K562 (cell line): ENCODE measurements at regions not wholly inside any gene's neighbourhood (a gene's known extent, or its start where the extent isn't known, plus 50 kb on each side); places are given as distances from the start of the nearest gene placed in this dataset.

Experiments used
- CREB1 ChIP-seq, 2 experiments: sonication (generic) in 1 of 2; formaldehyde crosslinking in 1 of 2; IDR thresholded peaks; 2 replicates each; pipeline versions ENCODE4 v1.6.1 to v1.8.0; 2012 to 2022; ENCODE audit warnings: inconsistent platforms in 1 of 2, mild to moderate bottlenecking in 1 of 2, missing genetic modification reagents in 1 of 2, moderate library complexity in 1 of 2
- POLR2G ChIP-seq: fragments of 200-400 bp; formaldehyde crosslinking; IDR thresholded peaks from 2 replicates; pipeline ENCODE4 v1.6.1; 2017; ENCODE audit warnings: low read depth, mild to moderate bottlenecking, antibody characterized with exemption, low read length, moderate library complexity
- PTTG1 ChIP-seq: fragments of 450-650 bp; IDR thresholded peaks from 2 replicates; pipeline ENCODE4 v1.6.1; 2016; ENCODE audit warnings: low read depth, mild to moderate bottlenecking, missing genetic modification characterization, missing compliant biosample characterization
- RFX5 ChIP-seq: IDR thresholded peaks from 2 replicates; pipeline ENCODE4 v1.6.1; 2011; ENCODE audit warnings: low read depth, mild to moderate bottlenecking, improper control_type of control experiment, low read length
- SMAD2 ChIP-seq: fragments of 150-350 bp; IDR thresholded peaks from 2 replicates; pipeline ENCODE4 v1.6.1; 2014; ENCODE audit warnings: low read depth, mild to moderate bottlenecking, low read length
- ZFPM2 ChIP-seq: fragments of 250-450 bp; sonication (Bioruptor Pico); IDR thresholded peaks from 2 replicates; pipeline ENCODE4 v1.5.1; 2022; ENCODE audit warnings: mild to moderate bottlenecking
- ZKSCAN1 ChIP-seq: fragments of 150-350 bp; IDR thresholded peaks from 2 replicates; pipeline ENCODE4 v1.6.1; 2016; ENCODE audit warnings: low read depth, low read length
- ZNF232 ChIP-seq: sonication (generic); formaldehyde crosslinking; IDR thresholded peaks from 2 replicates; pipeline ENCODE4 v1.8.0; 2022; ENCODE audit warnings: mild to moderate bottlenecking, missing genetic modification reagents
- ZNF41 ChIP-seq: fragments of 250-450 bp; sonication (Bioruptor Pico); conservative IDR thresholded peaks from 2 replicates; pipeline ENCODE4 v1.4.0; 2020; ENCODE audit warnings: mild to moderate bottlenecking
- TF ChIP-seq, protein P1 (sequence below): sonication (generic); formaldehyde crosslinking; IDR thresholded peaks from 2 replicates; pipeline ENCODE4 v1.5.0; 2020; ENCODE audit warnings: missing genetic modification reagents
- TF ChIP-seq, protein P2 (sequence below): sonication (generic); formaldehyde crosslinking; IDR thresholded peaks from 2 replicates; pipeline ENCODE4 v1.8.0; 2022; ENCODE audit warnings: mild to moderate bottlenecking, missing genetic modification reagents
- TF ChIP-seq, protein P3 (sequence below): fragments of 150-350 bp; conservative IDR thresholded peaks from 2 replicates; pipeline ENCODE4 v1.6.1; 2014; ENCODE audit warnings: low read length
- TF ChIP-seq, protein P4 (sequence below): fragments of 250-450 bp; sonication (Bioruptor Pico); IDR thresholded peaks from 2 replicates; pipeline ENCODE4 v1.5.1; 2021; ENCODE audit warnings: mild to moderate bottlenecking
- TF ChIP-seq, protein P5 (sequence below): sonication (generic); formaldehyde crosslinking; IDR thresholded peaks from 2 replicates; pipeline ENCODE4 v1.8.1; 2023; ENCODE audit warnings: mild to moderate bottlenecking, missing genetic modification reagents

DNA sequence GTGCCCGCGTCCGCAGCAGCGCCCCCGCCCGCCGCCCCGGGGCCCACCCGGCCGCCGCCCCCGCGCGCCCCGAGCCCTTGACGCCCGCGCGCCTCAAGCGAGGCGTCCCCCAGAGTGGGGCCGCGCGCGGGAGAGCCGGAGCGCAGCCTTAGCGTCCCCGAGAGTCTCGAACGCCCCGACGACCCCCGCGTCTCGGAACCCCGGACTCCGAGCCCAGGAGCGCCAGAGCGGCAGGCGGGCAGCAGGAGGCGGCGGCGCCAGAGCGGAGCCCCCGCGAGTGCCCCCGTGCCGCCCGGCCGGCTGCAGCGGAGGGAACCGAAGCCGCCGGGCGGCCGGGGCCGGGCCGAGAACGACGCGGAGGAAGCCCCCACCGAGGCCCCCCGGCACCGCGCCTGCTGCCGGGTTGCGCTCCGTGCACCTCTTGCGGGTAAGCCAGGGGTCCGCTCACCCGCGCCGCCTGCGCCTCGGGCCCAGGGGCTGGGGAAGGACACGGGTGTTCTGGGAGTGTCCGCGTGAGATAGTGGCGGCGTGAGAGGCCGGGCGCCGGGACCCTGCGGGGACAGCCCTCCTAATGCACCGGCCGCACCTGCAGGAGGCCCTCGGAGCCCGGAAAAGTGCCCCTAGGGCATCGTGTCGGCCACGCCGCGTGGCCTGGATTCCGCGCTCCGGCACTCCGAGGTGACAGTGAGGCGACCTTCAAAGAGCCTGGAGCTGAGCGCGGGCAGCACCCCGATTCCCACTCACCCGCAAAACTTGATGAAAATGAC lies 52.0 kb upstream of the ULK4 start (continued):
- TF ChIP-seq, protein P1, sequence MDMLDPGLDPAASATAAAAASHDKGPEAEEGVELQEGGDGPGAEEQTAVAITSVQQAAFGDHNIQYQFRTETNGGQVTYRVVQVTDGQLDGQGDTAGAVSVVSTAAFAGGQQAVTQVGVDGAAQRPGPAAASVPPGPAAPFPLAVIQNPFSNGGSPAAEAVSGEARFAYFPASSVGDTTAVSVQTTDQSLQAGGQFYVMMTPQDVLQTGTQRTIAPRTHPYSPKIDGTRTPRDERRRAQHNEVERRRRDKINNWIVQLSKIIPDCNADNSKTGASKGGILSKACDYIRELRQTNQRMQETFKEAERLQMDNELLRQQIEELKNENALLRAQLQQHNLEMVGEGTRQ (CRISPR knock-in tag) = no peak
- TF ChIP-seq, protein P2, sequence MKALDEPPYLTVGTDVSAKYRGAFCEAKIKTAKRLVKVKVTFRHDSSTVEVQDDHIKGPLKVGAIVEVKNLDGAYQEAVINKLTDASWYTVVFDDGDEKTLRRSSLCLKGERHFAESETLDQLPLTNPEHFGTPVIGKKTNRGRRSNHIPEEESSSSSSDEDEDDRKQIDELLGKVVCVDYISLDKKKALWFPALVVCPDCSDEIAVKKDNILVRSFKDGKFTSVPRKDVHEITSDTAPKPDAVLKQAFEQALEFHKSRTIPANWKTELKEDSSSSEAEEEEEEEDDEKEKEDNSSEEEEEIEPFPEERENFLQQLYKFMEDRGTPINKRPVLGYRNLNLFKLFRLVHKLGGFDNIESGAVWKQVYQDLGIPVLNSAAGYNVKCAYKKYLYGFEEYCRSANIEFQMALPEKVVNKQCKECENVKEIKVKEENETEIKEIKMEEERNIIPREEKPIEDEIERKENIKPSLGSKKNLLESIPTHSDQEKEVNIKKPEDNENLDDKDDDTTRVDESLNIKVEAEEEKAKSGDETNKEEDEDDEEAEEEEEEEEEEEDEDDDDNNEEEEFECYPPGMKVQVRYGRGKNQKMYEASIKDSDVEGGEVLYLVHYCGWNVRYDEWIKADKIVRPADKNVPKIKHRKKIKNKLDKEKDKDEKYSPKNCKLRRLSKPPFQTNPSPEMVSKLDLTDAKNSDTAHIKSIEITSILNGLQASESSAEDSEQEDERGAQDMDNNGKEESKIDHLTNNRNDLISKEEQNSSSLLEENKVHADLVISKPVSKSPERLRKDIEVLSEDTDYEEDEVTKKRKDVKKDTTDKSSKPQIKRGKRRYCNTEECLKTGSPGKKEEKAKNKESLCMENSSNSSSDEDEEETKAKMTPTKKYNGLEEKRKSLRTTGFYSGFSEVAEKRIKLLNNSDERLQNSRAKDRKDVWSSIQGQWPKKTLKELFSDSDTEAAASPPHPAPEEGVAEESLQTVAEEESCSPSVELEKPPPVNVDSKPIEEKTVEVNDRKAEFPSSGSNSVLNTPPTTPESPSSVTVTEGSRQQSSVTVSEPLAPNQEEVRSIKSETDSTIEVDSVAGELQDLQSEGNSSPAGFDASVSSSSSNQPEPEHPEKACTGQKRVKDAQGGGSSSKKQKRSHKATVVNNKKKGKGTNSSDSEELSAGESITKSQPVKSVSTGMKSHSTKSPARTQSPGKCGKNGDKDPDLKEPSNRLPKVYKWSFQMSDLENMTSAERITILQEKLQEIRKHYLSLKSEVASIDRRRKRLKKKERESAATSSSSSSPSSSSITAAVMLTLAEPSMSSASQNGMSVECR (CRISPR knock-in tag) = peak; percentile 83
- TF ChIP-seq, protein P3, sequence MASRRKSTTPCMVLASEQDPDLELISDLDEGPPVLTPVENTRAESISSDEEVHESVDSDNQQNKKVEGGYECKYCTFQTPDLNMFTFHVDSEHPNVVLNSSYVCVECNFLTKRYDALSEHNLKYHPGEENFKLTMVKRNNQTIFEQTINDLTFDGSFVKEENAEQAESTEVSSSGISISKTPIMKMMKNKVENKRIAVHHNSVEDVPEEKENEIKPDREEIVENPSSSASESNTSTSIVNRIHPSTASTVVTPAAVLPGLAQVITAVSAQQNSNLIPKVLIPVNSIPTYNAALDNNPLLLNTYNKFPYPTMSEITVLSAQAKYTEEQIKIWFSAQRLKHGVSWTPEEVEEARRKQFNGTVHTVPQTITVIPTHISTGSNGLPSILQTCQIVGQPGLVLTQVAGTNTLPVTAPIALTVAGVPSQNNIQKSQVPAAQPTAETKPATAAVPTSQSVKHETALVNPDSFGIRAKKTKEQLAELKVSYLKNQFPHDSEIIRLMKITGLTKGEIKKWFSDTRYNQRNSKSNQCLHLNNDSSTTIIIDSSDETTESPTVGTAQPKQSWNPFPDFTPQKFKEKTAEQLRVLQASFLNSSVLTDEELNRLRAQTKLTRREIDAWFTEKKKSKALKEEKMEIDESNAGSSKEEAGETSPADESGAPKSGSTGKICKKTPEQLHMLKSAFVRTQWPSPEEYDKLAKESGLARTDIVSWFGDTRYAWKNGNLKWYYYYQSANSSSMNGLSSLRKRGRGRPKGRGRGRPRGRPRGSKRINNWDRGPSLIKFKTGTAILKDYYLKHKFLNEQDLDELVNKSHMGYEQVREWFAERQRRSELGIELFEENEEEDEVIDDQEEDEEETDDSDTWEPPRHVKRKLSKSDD = no peak
- TF ChIP-seq SMAD2 (no peak), ZNF41 (CRISPR knock-in tag) (no peak), PTTG1 (no peak), ZKSCAN1 (no peak), CREB1 (IDR thresholded peaks at IDR 0.05) (no peak), CREB1 (CRISPR knock-in tag; IDR thresholded peaks at IDR 0.05) (peak; percentile 40; the same call in 1 of the 2 replicates), ZNF232 (no peak), POLR2G (peak; percentile 79), ZFPM2 (no peak), RFX5 (no peak)
- TF ChIP-seq, protein P4, sequence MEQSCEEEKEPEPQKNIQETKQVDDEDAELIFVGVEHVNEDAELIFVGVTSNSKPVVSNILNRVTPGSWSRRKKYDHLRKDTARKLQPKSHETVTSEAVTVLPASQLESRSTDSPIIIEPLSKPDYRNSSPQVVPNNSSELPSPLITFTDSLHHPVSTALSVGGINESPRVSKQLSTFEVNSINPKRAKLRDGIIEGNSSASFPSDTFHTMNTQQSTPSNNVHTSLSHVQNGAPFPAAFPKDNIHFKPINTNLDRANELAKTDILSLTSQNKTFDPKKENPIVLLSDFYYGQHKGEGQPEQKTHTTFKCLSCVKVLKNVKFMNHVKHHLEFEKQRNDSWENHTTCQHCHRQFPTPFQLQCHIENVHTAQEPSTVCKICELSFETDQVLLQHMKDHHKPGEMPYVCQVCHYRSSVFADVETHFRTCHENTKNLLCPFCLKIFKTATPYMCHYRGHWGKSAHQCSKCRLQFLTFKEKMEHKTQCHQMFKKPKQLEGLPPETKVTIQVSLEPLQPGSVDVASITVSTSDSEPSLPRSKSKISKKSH (CRISPR knock-in tag) = no peak
- TF ChIP-seq, protein P5, sequence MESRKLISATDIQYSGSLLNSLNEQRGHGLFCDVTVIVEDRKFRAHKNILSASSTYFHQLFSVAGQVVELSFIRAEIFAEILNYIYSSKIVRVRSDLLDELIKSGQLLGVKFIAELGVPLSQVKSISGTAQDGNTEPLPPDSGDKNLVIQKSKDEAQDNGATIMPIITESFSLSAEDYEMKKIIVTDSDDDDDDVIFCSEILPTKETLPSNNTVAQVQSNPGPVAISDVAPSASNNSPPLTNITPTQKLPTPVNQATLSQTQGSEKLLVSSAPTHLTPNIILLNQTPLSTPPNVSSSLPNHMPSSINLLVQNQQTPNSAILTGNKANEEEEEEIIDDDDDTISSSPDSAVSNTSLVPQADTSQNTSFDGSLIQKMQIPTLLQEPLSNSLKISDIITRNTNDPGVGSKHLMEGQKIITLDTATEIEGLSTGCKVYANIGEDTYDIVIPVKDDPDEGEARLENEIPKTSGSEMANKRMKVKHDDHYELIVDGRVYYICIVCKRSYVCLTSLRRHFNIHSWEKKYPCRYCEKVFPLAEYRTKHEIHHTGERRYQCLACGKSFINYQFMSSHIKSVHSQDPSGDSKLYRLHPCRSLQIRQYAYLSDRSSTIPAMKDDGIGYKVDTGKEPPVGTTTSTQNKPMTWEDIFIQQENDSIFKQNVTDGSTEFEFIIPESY (CRISPR knock-in tag) = 0 out of 2 replicates have a peak, but pooled peaks have one; percentile 8
